Stimulated activated CD8-positive, alpha-beta memory T cell treated with anti-CD3 and anti-CD28 coated beads, Interleukin-7, amount 100 ng/mL, for 48 hours (primary cell): ENCODE measurements at regions not wholly inside any gene's neighbourhood (a gene's known extent, or its start where the extent isn't known, plus 50 kb on each side); places are given as distances from the start of the nearest gene placed in this dataset.

Experiments used
- DNase-seq, 2 donors: peaks; one replicate each; pipeline ENCODE4 v3.0.0-alpha.2; 2020; ENCODE audit warnings: low read depth in 1 of 2; ENCODE audit errors: extremely low read depth in 1 of 2

DNA sequence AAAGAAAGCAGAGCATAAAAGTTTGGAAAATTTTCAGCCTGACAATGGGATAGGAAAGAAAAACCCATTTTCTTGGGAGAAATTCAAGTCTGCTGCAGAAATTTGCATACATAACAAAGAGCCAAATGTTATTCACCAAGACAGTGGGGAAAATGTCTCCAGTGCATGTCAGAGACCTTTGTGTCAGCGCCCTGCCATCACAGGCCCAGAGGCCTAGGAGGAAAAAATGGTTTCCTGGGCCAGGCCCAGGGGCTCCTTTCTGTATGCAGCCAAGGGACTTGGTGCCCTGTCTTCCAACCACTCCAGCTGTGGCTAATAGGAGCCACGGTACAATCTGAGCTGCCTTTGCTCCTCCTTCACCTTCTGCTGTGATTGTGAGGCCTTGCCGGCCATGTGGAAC, 189.1 kb upstream of the PITRM1 start:
- DNase-seq: no peak

DNA sequence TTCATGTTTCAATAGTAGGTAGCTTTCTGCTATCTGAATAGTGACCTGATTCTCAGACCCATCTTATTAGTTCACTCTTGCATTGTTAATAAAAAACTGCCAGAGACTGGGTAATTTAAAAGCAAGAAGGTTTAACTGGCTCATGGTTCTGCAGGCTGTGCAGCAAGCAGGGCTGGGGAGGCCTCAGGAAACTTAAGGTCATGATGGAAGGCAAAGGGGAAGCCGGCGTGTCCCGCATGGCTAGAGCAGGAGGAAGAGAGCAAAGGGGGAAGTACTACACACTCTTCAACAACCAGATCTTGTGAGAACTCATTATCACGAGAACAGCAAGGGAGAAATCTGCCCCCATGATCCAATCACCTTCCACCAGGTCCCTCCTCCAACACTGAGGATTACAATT, 185.2 kb upstream of the PITRM1 start:
- no peak for DNase-seq

DNA sequence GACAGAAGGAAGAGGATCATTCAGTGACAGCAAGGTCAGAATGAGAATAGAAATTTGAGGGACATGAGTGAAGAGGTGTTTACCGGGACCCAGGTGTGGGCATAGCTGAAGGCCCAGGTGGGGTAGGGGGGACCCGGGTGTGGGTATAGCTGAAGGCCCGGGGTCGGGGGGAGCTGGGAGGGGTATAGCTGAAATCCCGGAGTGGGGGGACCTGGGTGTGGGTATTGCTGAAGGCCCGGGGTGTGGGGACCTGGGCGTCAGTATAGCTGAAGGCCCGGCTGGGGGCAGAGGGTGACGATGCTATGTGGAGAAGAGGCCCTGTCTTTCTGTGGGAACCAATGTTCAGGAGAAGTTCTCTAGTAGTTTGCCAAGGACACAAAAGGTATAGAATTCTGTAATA, 183.0 kb upstream of the PITRM1 start:
- DNase-seq: no peak

DNA sequence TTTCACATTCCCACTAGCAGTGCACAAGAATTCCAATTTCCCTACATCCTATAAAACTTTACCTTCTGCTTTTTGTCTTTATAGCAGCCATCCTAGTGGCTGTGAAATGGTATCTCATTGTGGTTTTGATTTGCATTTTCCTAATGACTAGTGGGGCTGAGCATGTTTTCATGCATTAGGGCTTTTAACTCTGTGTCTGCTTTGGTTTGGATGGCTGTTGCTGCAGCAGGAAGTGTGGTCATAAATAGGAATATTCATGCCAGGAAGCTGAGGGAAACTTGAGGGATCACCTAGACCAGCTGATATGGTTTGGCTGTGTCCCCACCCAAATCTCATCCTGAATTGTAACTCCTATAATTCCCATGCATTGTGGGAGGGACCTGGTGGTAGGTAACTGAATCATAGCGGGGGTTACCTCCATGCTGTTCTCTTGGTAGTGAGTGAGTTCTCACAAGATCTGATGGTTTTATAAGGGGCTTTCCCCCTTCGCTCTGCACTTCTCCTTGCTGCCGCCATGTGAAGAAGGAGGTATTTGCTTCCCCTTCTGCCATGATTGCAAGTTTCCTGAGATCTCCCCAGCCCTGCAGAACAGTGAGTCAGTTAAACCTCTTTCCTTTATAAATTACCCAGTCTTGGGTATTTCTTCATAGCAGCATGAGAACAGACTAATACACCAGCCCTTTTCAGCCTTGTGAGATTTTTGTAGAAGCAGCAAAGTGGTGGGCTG, 181.8 kb upstream of the PITRM1 start:
- no peak for DNase-seq

DNA sequence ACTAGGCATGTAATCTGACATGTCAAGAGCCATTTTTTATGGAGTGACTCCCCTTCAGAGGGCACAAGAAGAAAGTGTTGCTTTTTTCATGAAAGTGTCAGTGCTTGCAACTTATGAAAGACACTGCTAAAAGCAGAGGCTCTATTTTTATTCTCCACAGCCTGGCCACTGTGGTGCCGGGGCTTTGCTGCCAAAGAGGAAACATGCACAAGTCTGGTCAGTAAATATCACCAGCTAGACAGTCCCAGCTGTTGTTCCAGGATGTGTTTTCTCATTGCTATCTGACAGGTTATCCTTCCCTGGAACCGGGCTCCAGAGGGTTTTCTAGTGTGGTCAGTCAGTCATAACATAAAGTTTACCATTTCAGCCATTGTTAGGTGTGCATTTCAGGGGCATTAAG, 180.7 kb upstream of the PITRM1 start:
- DNase-seq: no peak

DNA sequence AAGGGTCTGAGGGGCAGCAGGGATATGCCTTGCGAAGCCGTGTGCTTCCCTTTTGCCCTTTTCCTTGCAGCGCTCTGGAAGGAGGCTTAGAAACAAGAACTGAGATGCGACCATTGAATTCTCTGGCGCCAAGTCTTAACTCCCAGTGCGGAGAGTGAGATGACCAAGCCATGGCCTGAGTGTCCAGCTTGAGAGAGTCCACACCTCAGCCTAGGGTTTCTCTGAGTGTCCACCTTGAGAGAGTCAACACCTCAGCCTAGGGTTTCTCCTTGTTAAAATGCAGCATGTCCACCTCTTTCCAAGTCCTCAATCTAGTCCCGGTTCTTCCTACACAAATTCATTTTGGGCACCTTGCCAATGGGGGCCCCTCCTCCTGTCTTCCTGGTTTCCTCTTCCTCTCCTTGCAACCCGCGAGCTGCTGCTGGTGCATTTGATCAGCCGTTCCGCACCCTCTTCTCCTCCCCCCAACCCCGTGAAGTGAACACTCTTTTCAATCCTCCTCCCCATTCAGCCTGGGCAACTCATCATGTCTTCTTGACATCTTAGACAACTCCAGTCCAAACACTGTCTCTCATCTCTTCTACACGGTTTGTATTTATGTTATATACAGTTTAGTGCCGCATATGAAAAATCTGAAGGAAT, 178.2 kb upstream of the PITRM1 start:
- DNase-seq: no peak

DNA sequence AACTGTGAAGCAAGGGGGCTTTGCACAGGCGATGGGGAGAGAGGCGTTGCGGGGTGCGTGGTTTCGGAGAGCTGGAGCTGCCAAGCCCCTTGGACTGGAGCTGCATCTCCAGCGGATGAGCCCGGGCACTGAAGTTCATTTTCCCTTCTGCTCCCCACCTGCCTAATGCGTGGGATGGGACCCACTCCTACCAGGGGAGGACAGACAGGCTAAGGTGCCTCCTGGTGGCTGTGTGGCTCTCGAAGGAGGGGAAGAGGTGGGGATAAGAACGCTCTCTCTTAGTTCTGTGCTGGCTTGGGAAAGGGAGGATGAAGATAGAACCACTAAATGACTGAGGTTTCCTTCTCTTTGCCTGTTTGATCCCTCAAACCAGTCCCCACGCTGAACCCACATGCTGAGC, 177.6 kb upstream of the PITRM1 start:
- DNase-seq: no peak

DNA sequence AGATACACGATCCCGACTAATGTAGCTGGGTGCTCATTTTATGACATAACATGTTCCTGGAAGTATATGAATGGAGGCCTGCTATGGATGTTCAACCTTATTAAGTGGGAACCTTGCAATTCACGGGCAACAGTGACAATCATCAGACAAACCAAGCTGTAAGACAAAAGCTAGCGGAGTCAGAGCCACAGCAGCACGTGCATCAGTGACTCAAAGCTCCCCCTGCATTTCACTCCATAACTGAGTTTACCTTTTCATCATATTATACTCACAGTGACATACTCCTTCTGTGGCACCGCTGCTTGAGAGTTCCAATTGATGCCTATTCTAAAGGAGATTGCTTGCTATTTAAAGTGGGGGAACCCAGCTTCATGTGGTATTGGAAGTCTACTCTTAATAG, 176.0 kb upstream of the PITRM1 start:
- DNase-seq: no peak

DNA sequence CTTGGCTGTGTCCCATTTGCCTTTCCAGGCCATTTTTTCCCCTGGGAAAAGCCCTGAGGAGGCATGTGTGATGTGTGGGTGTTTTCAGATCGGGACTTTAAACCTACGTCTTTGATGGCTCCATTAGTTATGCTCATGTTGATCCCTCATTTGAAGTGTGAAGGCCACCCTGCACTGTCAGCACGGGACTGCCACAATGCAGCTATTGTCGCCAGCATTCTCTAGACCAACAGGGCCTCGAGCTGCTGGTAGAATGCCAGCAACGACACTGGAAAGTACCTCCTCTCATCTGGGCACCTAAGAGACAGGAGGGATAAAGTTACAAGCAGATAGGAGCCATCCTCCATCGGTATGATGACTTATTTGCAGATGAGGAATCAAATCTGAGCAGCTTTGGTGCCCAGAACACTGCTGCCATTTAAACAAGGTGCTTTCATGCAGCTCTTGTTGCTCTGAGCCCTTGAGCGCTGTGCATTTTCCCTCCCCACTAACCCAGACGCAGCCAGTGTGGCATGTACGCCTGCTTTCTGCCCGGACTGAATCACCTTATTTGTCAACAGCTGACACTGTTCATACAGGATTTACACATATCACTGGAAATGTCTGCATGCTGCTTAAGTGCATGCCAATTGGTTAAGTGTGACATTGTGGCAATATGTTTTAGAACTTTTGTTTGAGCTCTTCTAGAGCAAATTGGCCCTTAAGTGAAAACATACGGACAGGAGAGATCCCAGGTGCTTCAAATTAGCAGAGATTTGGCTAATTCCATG, 175.0 kb upstream of the PITRM1 start:
- DNase-seq: no peak

DNA sequence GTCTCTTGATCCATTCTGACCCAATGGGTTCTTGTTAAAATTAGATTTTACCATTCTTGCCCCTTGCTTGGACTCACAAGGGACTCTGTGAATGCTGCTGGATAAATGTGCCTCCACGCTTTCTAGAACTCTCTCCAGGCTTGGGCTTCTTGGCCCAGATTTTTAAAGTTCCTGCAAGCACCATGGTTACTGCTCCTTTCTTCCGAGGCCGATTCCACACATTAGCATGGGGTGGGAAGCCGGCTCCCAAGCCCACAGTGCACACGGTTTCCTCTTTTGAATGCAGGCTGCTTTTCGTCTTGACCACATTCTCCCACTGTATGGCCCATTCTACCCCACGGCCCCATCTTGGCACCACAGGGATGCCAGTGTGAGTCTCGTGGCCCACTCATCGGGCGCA, 174.3 kb upstream of the PITRM1 start:
- no peak for DNase-seq

DNA sequence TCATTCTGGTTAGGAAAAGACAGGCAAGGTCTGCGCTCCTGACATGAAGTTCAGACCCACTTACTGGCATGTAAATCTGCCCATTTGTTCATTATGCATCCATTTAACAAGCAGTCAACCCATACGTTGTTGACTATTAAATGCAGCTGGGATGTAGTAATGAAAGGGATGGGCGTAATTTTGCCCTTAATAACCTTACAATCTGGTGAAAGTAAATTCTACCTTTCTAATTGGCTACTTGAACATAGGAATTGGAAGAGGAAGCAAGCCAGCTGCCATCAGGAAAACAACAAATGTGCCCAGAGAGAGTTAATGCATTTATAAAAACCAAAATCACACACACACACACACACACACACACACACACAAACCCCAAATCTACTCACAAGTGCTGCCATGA, 170.2 kb upstream of the PITRM1 start:
- no peak for DNase-seq

DNA sequence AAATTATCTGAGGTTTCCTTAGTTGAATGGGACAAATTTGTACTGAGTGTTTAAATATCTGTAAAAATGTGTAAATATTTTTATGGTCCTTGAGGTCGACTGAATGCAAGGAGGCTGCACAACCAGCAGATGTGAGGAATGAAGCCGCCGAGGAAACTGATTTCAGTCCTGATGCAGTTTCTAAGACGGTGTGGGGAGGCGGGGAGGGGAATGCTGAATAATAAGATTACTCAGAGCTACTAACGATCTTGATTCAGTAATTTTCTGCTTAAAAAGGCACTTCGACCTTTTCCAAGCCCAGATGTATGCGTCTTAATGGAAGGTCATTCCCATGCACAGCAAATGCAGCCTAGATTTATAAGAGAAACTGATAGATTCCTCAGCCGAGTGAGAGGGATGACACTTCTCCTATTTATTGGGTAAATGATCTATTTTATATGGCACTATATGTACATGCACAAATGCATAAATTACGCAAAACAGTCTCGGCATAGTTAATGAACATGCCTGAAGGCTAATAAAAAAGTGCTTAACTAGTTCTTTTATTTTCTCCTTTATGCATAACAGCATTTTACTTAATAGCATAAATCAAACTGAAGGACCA, 167.6 kb upstream of the PITRM1 start:
- no peak for DNase-seq

DNA sequence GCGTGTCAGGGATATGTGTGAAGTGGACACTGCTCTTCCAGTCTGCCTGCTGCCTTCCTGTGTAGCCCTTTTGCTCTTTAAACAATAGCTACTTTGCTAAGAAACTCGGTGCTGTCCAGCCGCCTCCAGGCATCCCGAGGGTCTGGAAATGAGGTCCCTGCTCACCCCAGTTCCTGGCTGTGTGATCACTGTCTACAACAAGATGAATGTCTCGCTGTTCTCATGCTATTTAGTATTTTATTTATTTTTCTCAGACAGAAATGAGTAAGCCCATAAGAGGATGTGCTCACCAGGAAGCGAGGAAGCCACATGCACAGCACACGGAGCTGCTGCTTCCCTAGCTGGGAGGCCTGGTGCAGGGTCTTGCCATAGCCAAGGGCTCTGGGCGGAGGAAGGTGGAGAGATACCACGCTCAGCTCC, 167.0 kb upstream of the PITRM1 start:
- DNase-seq: no peak

DNA sequence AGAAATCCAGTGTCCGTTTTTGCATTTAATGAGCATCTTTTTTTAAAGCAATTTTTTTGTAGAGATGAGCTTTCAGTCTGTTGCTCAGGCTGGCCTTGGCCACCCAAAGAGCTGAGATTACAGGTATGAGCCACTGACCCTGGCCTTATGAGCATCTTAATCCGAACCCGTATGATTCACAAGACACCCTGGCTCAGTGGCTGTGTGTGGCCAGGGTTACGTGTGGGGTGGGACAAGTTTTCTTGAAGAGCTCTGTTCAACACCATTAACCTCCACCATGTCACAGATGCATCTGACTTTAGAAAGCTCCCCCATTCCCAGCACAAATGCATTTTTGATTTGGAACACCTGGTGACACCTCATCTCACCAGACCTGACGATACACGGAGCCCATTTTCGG, 166.5 kb upstream of the PITRM1 start:
- DNase-seq: no peak

DNA sequence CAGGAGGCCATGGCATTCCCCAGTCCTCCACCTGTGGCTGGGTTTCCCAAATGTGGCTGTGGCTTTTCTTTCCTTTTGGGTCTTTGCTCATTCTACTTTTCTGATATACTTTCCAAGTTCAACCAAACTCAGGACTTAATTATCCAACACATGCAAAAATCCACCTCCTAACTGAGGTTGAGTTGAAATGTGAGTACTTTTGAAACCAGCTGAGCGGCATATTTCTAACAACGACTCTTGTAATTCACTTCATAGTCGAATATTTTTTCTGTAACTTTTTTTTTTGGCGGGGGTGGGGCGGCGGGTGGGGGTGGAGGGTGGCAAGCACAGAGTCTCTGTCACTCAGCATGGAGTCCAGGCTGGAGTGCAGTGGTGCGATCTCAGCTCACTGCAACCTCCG, 165.2 kb upstream of the PITRM1 start:
- DNase-seq: no peak

DNA sequence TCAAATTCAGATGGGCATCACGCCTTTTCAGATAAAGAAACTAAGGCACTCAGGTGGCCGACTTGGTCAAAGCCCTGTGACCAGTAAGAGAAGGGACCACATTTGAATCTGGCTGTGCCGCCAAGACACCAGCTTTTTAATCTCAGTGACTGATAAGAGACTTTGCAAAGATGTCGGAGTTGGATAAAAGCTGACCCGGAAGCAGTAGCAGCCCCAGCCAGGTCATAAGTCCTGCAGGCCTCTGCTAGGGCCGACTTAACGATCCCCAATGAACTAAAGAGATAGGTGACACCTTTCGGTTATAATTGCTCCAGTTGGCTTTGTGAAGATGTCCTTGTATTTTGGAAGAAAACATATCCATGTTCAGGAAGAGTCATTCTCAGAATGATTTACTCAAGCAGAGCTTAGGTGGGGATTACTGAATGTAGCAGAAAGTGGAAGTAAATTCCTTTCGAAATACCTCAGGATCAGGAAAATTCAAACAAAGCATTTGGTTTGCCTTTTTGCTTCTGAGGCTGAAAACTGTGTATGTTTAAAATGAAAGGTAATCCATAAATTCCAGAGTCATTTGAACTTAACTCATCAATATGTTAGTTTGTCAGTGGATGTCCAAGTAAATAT, 164.2 kb upstream of the PITRM1 start:
- no peak for DNase-seq

DNA sequence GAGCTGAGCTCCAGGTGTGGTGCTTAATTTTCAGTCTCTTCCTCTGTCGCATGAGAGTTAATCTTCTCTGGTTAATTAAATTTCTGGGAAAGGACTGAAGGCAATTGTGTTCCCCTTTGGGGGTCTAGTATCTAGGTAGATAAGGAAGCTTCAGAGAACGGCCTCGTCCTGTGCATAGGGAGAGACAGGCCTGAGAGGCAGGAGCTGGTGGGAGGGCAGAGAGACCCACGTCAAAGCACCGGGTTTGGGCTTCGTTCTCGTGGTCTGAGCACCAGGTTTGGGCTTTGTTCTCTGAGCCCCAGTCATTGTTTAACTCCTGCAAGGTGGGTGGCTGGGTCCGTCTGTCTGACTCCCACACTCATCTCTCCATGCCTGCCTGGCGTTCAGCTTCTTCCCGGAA, 160.8 kb upstream of the PITRM1 start:
- DNase-seq: no peak

DNA sequence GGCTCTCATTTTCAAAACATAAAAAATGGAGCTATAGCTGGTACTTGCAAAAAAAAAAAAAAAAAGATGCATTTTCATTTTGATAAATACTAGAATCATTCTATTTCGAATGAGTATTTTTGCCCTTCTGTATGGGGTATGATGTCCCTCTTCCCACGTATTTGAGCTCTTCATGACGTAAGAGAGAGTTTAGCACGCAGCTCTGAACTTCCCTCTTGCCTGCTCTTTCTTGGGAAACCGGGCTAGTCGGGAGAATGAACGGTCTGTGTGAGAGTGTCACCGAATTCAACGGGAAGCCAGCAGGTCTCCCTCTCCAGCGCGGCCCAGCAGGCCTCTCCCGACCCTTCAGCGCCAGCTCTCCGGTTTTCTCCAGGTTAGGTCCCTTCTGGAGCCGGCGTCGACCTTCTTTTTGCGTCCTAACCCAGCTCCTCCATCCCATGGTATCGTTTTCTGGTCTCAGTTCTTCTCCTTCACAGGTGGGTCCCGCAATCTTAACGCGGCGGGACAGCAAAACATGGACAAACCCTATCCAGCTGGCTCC, 159.2 kb upstream of the PITRM1 start:
- DNase-seq: no peak

DNA sequence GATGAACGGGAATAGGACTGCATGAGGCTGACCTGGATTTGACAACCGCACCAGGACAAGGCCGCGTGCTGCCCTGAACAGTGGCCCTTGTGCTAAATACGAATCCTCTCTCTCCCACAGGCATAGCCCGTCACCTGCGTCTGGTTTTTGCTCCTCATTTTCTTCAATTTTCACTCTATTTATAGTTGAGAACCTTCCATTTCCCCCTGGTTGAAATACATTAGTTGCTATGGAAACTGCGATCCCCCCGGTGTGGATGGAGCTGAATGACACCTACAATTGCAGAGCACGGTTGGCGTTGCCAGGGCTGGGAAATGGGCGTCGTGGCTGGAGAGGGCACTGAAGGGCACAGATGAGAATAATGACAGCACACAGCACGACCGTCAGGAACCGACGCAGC, 158.6 kb upstream of the PITRM1 start:
- no peak for DNase-seq

DNA sequence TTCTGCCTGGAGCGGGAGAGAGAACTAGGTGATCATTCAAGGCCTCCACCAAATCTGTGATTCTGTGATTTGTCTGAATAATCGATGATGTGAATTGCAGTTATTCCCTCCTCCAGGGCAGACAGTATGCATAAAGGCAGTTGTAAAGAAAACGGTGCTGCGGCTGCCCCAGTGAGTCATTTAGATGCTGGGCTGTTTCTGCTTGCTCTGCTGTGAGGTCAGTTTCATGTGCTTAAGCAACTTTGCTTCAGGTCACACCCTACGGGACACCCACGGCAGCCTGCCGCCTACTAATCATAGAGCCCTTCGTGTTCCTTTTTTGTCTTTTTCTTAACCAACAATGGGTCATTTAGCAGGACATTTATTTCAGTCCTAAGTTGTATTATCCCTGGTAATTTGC, 158.1 kb upstream of the PITRM1 start:
- no peak for DNase-seq
